Mucosa of descending colon (tissue), 3 donors: ENCODE measurements at regions not wholly inside any gene's neighbourhood (a gene's known extent, or its start where the extent isn't known, plus 50 kb on each side); places are given as distances from the start of the nearest gene placed in this dataset.

ENCODE experiments used
- ATAC-seq: fragments of 200-7000 bp; cut with Tn5 transposase; one replicate; pipeline ENCODE4 v1.9.1; 2020; ENCODE audit warnings: mild to moderate bottlenecking, moderate library complexity
- DNase-seq, 3 donors: peaks; one replicate each; pipeline ENCODE4 v3.0.0-alpha.2; 2020
- H3K36me3 ChIP-seq: fragments of 200-600 bp; one replicate; pipeline ENCODE4 v1.8.0; 2021; ENCODE audit warnings: low read depth, mild to moderate bottlenecking
- H3K4me1 ChIP-seq: fragments of 200-600 bp; one replicate; pipeline ENCODE4 v1.8.0; 2021; ENCODE audit warnings: low read depth, mild to moderate bottlenecking
- H3K4me3 ChIP-seq: fragments of 200-600 bp; one replicate; pipeline ENCODE4 v1.8.0; 2021; ENCODE audit warnings: mild to moderate bottlenecking
- H3K9me3 ChIP-seq: fragments of 200-600 bp; one replicate; pipeline ENCODE4 v1.8.0; 2021; ENCODE audit warnings: mild to moderate bottlenecking
- intact Hi-C, 2 donors: fragments of 100-400 bp; cut with DNase I in 1 of 2; cut with micrococcal nuclease in 1 of 2; formaldehyde crosslinking; loops; one replicate each; pipeline versions ENCODE4 v1.11.0 to v1.11.1; 2022; cut with DNase I, micrococcal nuclease
- TF ChIP-seq, protein P1 (sequence below): fragments of 200-600 bp; IDR thresholded peaks from one replicate; pipeline ENCODE4 v1.8.0; 2022; ENCODE audit warnings: antibody characterized with exemption, mild to moderate bottlenecking
- donor health status: DM: no; HTN: no; CAD: no; lungs with moderate emphysema.
- donor health status: DM: no; HTN: no; CAD: no.
- donor health status: DM: no; HTN: yes; CAD: no.

DNA sequence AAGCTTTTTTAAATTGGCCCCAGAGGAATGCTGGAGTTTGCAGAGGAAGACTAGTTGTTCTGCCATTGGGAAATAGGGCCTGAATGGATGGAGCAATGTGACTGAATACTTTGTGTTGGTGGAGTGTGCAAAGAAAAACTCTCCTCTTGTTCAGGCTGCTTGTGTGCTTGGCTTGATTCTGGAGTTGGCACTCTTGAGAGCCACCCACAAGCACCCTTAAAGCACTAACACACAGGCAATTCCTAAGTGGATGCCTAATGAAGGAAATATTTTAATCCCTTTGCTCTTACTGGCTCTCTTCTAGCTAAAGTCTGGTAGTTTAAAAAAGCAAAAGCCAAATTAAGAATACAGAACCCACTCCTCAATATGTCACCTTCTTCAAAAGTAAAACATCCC is 304.4 kb upstream of the C2CD4B start:
- intact Hi-C loops, result no loop called here

DNA sequence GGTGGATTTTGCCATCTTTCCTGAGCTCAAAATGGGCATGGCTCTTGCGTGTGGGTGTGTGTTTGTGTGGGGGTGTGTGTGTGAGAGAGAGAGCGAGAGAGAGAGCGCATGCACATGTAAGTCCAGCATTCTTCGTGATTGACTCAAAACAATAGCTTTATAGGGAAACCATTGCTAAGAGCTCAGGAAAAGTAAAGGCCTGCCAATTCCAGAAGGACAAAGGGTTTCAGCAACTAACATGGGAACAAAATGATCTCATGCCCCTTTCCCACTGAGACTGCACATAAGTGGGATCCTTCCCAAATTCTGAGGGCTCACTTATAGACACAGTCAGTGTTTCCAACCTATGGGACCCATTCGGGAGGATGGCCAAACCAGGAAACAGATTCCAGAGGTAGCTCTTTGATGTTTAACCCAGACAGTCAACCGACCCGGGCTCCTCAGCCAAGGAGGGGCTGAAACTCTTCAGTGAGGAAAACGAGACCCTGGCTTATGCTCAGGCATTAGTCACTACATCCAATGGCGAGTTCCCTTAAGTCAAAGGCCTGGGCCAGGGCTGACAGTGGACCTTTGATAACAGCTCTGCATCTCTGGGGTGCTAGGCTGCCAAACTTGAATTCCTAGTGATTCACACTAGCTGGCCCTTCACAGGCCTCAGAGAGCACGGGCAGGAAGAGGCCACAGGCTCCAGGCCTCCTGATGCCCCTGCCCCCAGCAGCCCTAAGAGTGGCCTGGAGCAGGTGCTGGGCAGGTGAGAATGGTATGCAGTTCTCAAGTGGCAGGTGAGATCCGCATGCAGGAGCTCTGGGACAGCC is 305.0 kb upstream of the C2CD4B start:
- H3K4me3 ChIP-seq, result no peak overlapping the region
- DNase-seq, result no peak
- H3K4me1 ChIP-seq, result peaks cover 12% of the 10 kb centered on the region
- H3K9me3 ChIP-seq, result no peaks in the 10 kb centered on the region
- TF ChIP-seq, protein P1, sequence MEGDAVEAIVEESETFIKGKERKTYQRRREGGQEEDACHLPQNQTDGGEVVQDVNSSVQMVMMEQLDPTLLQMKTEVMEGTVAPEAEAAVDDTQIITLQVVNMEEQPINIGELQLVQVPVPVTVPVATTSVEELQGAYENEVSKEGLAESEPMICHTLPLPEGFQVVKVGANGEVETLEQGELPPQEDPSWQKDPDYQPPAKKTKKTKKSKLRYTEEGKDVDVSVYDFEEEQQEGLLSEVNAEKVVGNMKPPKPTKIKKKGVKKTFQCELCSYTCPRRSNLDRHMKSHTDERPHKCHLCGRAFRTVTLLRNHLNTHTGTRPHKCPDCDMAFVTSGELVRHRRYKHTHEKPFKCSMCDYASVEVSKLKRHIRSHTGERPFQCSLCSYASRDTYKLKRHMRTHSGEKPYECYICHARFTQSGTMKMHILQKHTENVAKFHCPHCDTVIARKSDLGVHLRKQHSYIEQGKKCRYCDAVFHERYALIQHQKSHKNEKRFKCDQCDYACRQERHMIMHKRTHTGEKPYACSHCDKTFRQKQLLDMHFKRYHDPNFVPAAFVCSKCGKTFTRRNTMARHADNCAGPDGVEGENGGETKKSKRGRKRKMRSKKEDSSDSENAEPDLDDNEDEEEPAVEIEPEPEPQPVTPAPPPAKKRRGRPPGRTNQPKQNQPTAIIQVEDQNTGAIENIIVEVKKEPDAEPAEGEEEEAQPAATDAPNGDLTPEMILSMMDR, result no peak
- intact Hi-C loops, result no loop called here
- ATAC-seq, result peak; percentile 7
- H3K36me3 ChIP-seq, result no peaks in the 10 kb centered on the region

More for the DNA sequence above, 304.4 kb upstream of the C2CD4B start:
- H3K4me3 ChIP-seq, result no peak overlapping the region
- no peak for ATAC-seq
- TF ChIP-seq, protein P1, result no peak
- no peaks in the 10 kb centered on the region for H3K36me3 ChIP-seq
- H3K4me1 ChIP-seq, result peaks cover 12% of the 10 kb centered on the region
- DNase-seq, result no peak
- H3K9me3 ChIP-seq, result no peaks in the 10 kb centered on the region

DNA sequence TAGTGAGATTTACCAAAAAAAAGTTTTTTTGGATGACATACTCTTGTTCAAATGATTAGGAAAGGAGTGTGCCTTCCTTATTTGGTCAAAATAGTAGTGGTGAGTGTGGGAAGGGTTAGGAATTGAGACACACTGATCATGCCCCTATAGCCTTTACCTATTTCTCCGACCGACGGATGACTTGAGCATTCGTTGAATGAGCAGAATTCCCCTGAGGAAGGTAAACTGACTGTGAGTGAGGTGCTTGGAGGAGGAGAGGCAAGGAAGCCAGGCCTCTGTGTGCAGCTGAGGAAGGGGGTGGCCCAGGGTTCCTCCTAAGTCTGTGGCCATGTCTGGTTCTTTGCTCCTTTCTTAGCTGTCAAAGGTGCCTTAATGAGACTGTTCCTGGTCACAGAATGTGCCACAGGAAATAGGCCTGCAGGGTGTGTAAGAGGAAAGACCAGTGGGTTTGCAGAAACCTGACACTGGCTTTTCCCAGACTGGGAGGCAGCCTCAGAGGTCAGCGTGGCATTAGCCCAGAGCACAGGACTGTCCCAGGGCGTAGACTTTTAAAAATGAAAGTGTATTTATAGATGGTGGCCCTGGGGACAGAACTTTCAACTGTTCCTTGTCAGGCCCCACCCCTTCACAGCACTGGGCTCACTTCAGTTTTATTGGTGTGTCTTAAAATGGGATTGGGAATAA is 307.7 kb upstream of the C2CD4B start:
- no peaks in the 10 kb centered on the region for H3K9me3 ChIP-seq
- TF ChIP-seq, protein P1, result no peak
- intact Hi-C loops, result no loop called here
- peak; percentile 87 for ATAC-seq
- DNase-seq, result peak in 2 of 3 donors; percentile 38 to 43
- H3K36me3 ChIP-seq, result no peaks in the 10 kb centered on the region
- H3K4me1 ChIP-seq, result peaks cover 12% of the 10 kb centered on the region
- H3K4me3 ChIP-seq, result no peak overlapping the region

DNA sequence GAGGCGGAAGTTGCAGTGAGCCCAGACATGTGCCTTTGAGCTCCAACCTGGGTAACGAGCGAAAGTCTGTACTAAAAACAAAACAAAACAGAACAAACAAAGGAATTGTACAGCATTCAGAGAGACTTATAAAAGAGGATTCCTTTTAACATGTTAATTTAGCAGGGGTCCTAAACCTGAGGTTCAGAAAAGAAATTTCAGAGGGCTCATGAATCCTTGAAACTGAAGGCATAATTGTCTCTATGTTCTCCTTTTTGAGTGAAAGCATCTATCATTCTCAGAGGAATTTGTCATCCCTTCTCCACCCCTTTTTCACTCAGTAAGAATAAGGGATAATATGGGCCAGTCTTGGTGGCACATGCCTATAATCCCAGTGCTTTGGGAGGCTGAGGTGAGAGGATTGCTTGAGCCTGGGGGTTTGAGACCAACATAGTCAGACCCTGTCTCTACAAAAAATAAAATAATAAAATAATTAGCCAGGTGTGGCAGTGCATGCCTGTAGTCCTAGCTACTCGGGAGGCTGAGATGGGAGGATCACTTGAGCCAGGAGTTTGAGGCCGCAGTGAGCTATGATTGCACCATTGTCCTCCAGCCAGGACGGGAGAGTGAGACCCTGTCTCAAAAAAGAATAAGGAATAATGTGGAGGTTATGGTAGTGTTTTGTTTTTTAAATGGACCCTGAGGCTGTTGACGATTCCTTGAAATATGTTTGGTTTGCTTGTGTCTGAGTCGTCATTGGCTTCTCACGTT is 309.1 kb upstream of the C2CD4B start:
- DNase-seq (no peak), ATAC-seq (no peak)
- Histone ChIP-seq H3K4me1 (peaks cover 12% of the 10 kb centered on the region), H3K36me3 (no peaks in the 10 kb centered on the region), H3K9me3 (no peaks in the 10 kb centered on the region), H3K4me3 (no peak overlapping the region)
- intact Hi-C loops, result no loop called here
- TF ChIP-seq, protein P1, result no peak

DNA sequence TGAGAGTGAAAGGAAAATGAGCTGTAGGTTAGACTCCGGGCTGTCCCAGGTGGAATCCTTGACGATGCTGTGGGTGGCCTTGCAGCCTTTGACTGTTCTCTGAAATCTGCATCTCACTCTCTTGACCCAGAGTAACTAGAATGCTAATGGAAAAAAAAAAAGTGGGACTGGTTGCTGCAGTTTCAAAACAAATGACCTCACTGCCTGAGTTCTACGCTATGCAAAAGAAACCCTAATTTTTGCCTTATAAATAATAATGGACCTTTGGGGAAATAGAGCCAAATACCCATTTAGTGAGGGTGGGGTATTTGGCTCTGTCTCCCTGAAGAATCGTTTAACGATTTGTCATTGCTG is 309.7 kb upstream of the C2CD4B start:
- peaks cover 12% of the 10 kb centered on the region for H3K4me1 ChIP-seq
- no peaks in the 10 kb centered on the region for H3K9me3 ChIP-seq
- ATAC-seq, result no peak
- no peak for DNase-seq
- H3K36me3 ChIP-seq, result no peaks in the 10 kb centered on the region
- TF ChIP-seq, protein P1, result no peak
- no peak overlapping the region for H3K4me3 ChIP-seq
- intact Hi-C loops, result no loop called here
